ENCODE measurements at regions not wholly inside any gene's neighbourhood (a gene's known extent, or its start where the extent isn't known, plus 50 kb on each side); places are given as distances from the start of the nearest gene placed in this dataset.

DNA sequence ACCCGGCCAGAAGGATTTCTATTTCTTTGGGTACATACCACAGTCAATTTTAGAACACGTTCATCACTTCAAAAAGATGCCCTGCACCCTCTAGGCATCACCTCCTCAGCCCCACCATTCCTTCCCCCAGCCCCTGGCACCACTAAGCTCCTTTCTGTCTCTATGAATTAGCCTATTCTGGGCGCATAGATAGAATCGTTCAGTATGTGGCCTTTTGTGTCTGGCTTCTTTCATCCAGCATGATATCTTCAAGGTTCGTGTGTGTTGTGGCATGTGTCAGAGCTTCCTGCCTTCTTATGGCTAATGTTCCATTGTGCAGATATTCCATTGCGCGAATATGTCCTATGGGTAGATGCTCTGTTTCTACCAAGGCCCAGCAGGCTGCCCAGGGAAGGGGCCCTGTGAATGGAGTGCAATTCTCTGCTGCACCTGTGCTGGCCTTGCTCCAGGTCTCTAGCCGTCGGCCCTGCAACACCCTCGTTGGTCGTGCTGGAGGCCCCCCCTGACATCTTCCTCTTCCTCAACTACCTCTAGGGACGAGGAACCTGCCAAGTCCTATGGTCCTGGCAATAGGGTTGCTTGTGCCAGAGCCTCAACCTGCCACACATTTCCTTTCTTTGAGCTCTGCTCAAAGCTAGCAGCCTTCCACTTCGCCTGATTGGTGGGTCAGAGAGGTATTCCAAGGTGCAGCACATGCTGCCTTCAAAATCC, 113.5 kb downstream of the RIPK4 start:
- TF ChIP-seq, protein P1, sequence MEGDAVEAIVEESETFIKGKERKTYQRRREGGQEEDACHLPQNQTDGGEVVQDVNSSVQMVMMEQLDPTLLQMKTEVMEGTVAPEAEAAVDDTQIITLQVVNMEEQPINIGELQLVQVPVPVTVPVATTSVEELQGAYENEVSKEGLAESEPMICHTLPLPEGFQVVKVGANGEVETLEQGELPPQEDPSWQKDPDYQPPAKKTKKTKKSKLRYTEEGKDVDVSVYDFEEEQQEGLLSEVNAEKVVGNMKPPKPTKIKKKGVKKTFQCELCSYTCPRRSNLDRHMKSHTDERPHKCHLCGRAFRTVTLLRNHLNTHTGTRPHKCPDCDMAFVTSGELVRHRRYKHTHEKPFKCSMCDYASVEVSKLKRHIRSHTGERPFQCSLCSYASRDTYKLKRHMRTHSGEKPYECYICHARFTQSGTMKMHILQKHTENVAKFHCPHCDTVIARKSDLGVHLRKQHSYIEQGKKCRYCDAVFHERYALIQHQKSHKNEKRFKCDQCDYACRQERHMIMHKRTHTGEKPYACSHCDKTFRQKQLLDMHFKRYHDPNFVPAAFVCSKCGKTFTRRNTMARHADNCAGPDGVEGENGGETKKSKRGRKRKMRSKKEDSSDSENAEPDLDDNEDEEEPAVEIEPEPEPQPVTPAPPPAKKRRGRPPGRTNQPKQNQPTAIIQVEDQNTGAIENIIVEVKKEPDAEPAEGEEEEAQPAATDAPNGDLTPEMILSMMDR (IDR thresholded peaks at IDR 0.05): no peak
- TF ChIP-seq POLR2A (IDR thresholded peaks at IDR 0.05): no peak

Measured in uterus (tissue), 2 donors.